Mesendoderm (in vitro differentiated cells): ENCODE measurements at regions not wholly inside any gene's neighbourhood (a gene's known extent, or its start where the extent isn't known, plus 50 kb on each side); places are given as distances from the start of the nearest gene placed in this dataset.

ENCODE experiments used
- DNase-seq: peaks from one replicate; pipeline ENCODE4 v3.0.0; 2013
- H2AK5ac ChIP-seq: 2 replicates; pipeline ENCODE4 v1.6.1; 2013; ENCODE audit warnings: low read length, inconsistent platforms
- H2BK120ac ChIP-seq: 2 replicates; pipeline ENCODE4 v1.6.1; 2013; ENCODE audit warnings: low read depth, mild to moderate bottlenecking, low read length, moderate library complexity, mixed read lengths
- H2BK15ac ChIP-seq: replicated peaks from 2 replicates; pipeline ENCODE4 v1.6.1; 2013; ENCODE audit warnings: low read depth, mild to moderate bottlenecking, moderate library complexity
- H2BK5ac ChIP-seq: 2 replicates; pipeline ENCODE4 v1.6.1; 2013; ENCODE audit warnings: low read length, inconsistent platforms
- H3K18ac ChIP-seq: 2 replicates; pipeline ENCODE4 v1.6.1; 2013; ENCODE audit warnings: mild to moderate bottlenecking, low read length, mixed read lengths
- H3K23ac ChIP-seq: one replicate; pipeline ENCODE4 v1.6.1; 2013; ENCODE audit warnings: low read length
- H3K27ac ChIP-seq: 2 replicates; pipeline ENCODE4 v1.5.1; 2013; ENCODE audit warnings: low read depth, mild to moderate bottlenecking, inconsistent platforms, low read length, moderate library complexity
- H3K27me3 ChIP-seq: 2 replicates; pipeline ENCODE4 v1.6.1; 2013; ENCODE audit warnings: low read length, control low read depth, mild to moderate bottlenecking, inconsistent platforms; ENCODE audit not compliant: insufficient read depth, poor library complexity
- H3K36me3 ChIP-seq: 2 replicates; pipeline ENCODE4 v1.6.1; 2013; ENCODE audit warnings: low read length, inconsistent platforms; ENCODE audit not compliant: control insufficient read depth, insufficient read depth
- H3K4ac ChIP-seq: one replicate; pipeline ENCODE4 v1.6.1; 2013; ENCODE audit warnings: low read depth, mild to moderate bottlenecking, low read length, moderate library complexity
- H3K4me1 ChIP-seq: 2 replicates; pipeline ENCODE4 v1.6.1; 2013; ENCODE audit warnings: low read depth, low read length, inconsistent platforms; ENCODE audit not compliant: control insufficient read depth
- H3K4me2 ChIP-seq: 2 replicates; pipeline ENCODE4 v1.6.1; 2013; ENCODE audit warnings: low read length
- H3K4me3 ChIP-seq: 2 replicates; pipeline ENCODE4 v1.5.1; 2013; ENCODE audit warnings: mild to moderate bottlenecking, low read length
- H3K56ac ChIP-seq: one replicate; pipeline ENCODE4 v1.6.1; 2013; ENCODE audit warnings: low read length
- H3K79me1 ChIP-seq: 2 replicates; pipeline ENCODE4 v1.6.1; 2013; ENCODE audit warnings: low read length, inconsistent platforms
- H3K79me2 ChIP-seq: 2 replicates; pipeline ENCODE4 v1.6.1; 2013; ENCODE audit warnings: mild to moderate bottlenecking, low read length; ENCODE audit not compliant: control insufficient read depth, insufficient read depth
- H3K9ac ChIP-seq: 2 replicates; pipeline ENCODE4 v1.6.1; 2013; ENCODE audit warnings: low read length, inconsistent platforms
- H4K5ac ChIP-seq: one replicate; pipeline ENCODE4 v1.6.1; 2013; ENCODE audit warnings: low read length
- H4K8ac ChIP-seq: one replicate; pipeline ENCODE4 v1.6.1; 2013; ENCODE audit warnings: low read depth, mild to moderate bottlenecking, control low read depth, low read length, moderate library complexity
- WGBS: extraction: QIAGEN DNeasy Blood & Tissue Kit; methylation state at CpG from one replicate; pipeline ENCODE4 v1.1.7; 2013; ENCODE audit warnings: low lambda C conversion rate, missing lambda C conversion rate; ENCODE audit not compliant: insufficient coverage; ENCODE audit errors: extremely low coverage; 5-methylcytosine and 5-hydroxymethylcytosine counted together

- H3K79me1 ChIP-seq = no peaks in the 10 kb centered on the region
- no peak overlapping the region for H2BK120ac ChIP-seq
- H3K18ac ChIP-seq = no peak overlapping the region
- H4K5ac ChIP-seq = no peak overlapping the region
- H3K56ac ChIP-seq = no peak overlapping the region
- H2BK5ac ChIP-seq = no peak overlapping the region
- H2BK15ac ChIP-seq = no peak overlapping the region
- H3K23ac ChIP-seq = no peak overlapping the region
- H3K36me3 ChIP-seq = no peaks in the 10 kb centered on the region
- H4K8ac ChIP-seq = no peak overlapping the region
- H3K27me3 ChIP-seq = no peaks in the 10 kb centered on the region
- no CpG with 5 or more reads among the region's 2 CpGs for WGBS
- no peak overlapping the region for H3K27ac ChIP-seq
- H2AK5ac ChIP-seq = no peak overlapping the region
- no peak overlapping the region for H3K9ac ChIP-seq
- H3K4me1 ChIP-seq = no peaks in the 10 kb centered on the region
- no peak overlapping the region for H3K4me2 ChIP-seq
- H3K79me2 ChIP-seq = no peaks in the 10 kb centered on the region
- H3K4me3 ChIP-seq = no peak overlapping the region
- peak; percentile 27 for DNase-seq
- H3K4ac ChIP-seq = no peak overlapping the region
These were observed 448.2 kb downstream of the EDEM1 start for GRCh38 chr3:5635746-5636145.

GRCh38 chr3:5638550-5638949 is 451.0 kb downstream of the EDEM1 start:
- Histone ChIP-seq H3K79me1 (no peaks in the 10 kb centered on the region), H3K27ac (no peak overlapping the region), H2AK5ac (no peak overlapping the region), H4K5ac (no peak overlapping the region), H3K23ac (no peak overlapping the region), H2BK5ac (no peak overlapping the region), H2BK15ac (no peak overlapping the region), H3K4me1 (no peaks in the 10 kb centered on the region), H3K27me3 (no peaks in the 10 kb centered on the region), H3K79me2 (no peaks in the 10 kb centered on the region), H3K4ac (no peak overlapping the region), H3K18ac (no peak overlapping the region), H3K4me2 (no peak overlapping the region), H3K4me3 (no peak overlapping the region), H4K8ac (no peak overlapping the region), H3K9ac (no peak overlapping the region), H3K56ac (no peak overlapping the region), H3K36me3 (no peaks in the 10 kb centered on the region), H2BK120ac (no peak overlapping the region)
- WGBS = no CpG with 5 or more reads among the region's 2 CpGs
- no peak for DNase-seq

GRCh38 chr3:5644773-5645670 is 457.5 kb downstream of the EDEM1 start:
- H4K8ac ChIP-seq = no peak overlapping the region
- WGBS = no CpG with 5 or more reads among the region's 7 CpGs

GRCh38 chr3:5645692-5646410 is 458.3 kb downstream of the EDEM1 start:
- no peak for DNase-seq
- no peak overlapping the region for H3K18ac ChIP-seq
- no peak overlapping the region for H3K23ac ChIP-seq
- H3K4me1 ChIP-seq = no peaks in the 10 kb centered on the region
- no peak overlapping the region for H2BK120ac ChIP-seq
- no peak overlapping the region for H3K4me3 ChIP-seq
- no peak overlapping the region for H4K8ac ChIP-seq
- no peak overlapping the region for H2AK5ac ChIP-seq
- WGBS = no CpG with 5 or more reads among the region's 10 CpGs
- H3K27ac ChIP-seq = no peak overlapping the region
- no peak overlapping the region for H4K5ac ChIP-seq
- H2BK5ac ChIP-seq = no peak overlapping the region
- H3K27me3 ChIP-seq = no peaks in the 10 kb centered on the region
- no peaks in the 10 kb centered on the region for H3K36me3 ChIP-seq
- H3K4me2 ChIP-seq = no peak overlapping the region
- no peaks in the 10 kb centered on the region for H3K79me2 ChIP-seq
- no peak overlapping the region for H2BK15ac ChIP-seq
- H3K56ac ChIP-seq = no peak overlapping the region
- no peaks in the 10 kb centered on the region for H3K79me1 ChIP-seq
- no peak overlapping the region for H3K4ac ChIP-seq
- H3K9ac ChIP-seq = no peak overlapping the region

More at GRCh38 chr3:5644773-5645670, 457.5 kb downstream of the EDEM1 start:
- H3K27ac ChIP-seq = no peak overlapping the region
- H3K79me2 ChIP-seq = no peaks in the 10 kb centered on the region
- H2BK15ac ChIP-seq = no peak overlapping the region
- no peak overlapping the region for H3K23ac ChIP-seq
- DNase-seq = no peak
- H2AK5ac ChIP-seq = no peak overlapping the region
- H3K18ac ChIP-seq = no peak overlapping the region
- H3K56ac ChIP-seq = no peak overlapping the region
- H3K4me3 ChIP-seq = no peak overlapping the region
- H3K36me3 ChIP-seq = no peaks in the 10 kb centered on the region
- H3K27me3 ChIP-seq = no peaks in the 10 kb centered on the region
- H3K4ac ChIP-seq = no peak overlapping the region
- H4K5ac ChIP-seq = no peak overlapping the region
- H3K4me1 ChIP-seq = no peaks in the 10 kb centered on the region
- H2BK120ac ChIP-seq = no peak overlapping the region
- no peak overlapping the region for H2BK5ac ChIP-seq
- no peaks in the 10 kb centered on the region for H3K79me1 ChIP-seq
- H3K4me2 ChIP-seq = no peak overlapping the region
- H3K9ac ChIP-seq = no peak overlapping the region

- Histone ChIP-seq H2BK15ac (no peak overlapping the region), H3K18ac (no peak overlapping the region), H3K9ac (no peak overlapping the region), H4K8ac (no peak overlapping the region), H2BK5ac (no peak overlapping the region), H3K23ac (no peak overlapping the region), H2AK5ac (no peak overlapping the region), H4K5ac (no peak overlapping the region), H3K4me2 (no peak overlapping the region), H3K27ac (no peak overlapping the region), H3K36me3 (no peaks in the 10 kb centered on the region), H2BK120ac (no peak overlapping the region), H3K4ac (no peak overlapping the region), H3K27me3 (no peaks in the 10 kb centered on the region), H3K79me2 (no peaks in the 10 kb centered on the region), H3K56ac (no peak overlapping the region), H3K4me3 (no peak overlapping the region), H3K4me1 (peaks cover 2% of the 10 kb centered on the region), H3K79me1 (no peaks in the 10 kb centered on the region)
- WGBS = no CpG with 5 or more reads among the region's 2 CpGs
- DNase-seq = no peak
These were observed 462.8 kb downstream of the EDEM1 start for GRCh38 chr3:5650303-5650702.
